ENCODE measurements at regions not wholly inside any gene's neighbourhood (a gene's known extent, or its start where the extent isn't known, plus 50 kb on each side); places are given as distances from the start of the nearest gene placed in this dataset.
A peak's percentile ranks its signal among the peaks of the same experiment; 100 is the strongest.

- TF ChIP-seq CTCF (IDR thresholded peaks at IDR 0.05) (no peak), POLR2A (IDR thresholded peaks at IDR 0.05) (no peak), POLR2AphosphoS5 (IDR thresholded peaks at IDR 0.05) (no peak), EP300 (IDR thresholded peaks at IDR 0.05; ENCODE audit: low read depth) (no peak)
- Histone ChIP-seq H3K4me1 (no peaks in the 10 kb centered on the region), H3K27me3 (no peaks in the 10 kb centered on the region), H3K9me3 (no peaks in the 10 kb centered on the region), H3K27ac (no peak overlapping the region), H3K4me3 (no peak overlapping the region), H3K36me3 (no peaks in the 10 kb centered on the region)
- WGBS, 2 donors (ENCODE audit: low coverage in 1 of 2) = 85 to 86% methylated on average over 2 of the region's 2 CpGs
- in situ Hi-C loops (cut with MboI; ENCODE audit: low pct_ligation_motif_present in 1 of 4, low pct_unique_long_range_greater_than_20kb in 1 of 4, low sequenced_read_pairs in 3 of 4) (no loop called here), intact Hi-C loops (cut with DNase I; ENCODE audit: low total_unique reads) (no loop called here)
- no peak for DNase-seq
These were observed 950.3 kb downstream of the SORCS1 start for GRCh38 chr10:106214243-106214642.

GRCh38 chr10:106213493-106213892 lies 951.0 kb downstream of the SORCS1 start:
- 33 to 68% methylated on average over 1 of the region's 1 CpG for WGBS, 2 donors (ENCODE audit: low coverage in 1 of 2)
- in situ Hi-C loops (cut with MboI; ENCODE audit: low pct_ligation_motif_present in 1 of 4, low pct_unique_long_range_greater_than_20kb in 1 of 4, low sequenced_read_pairs in 3 of 4) = no loop called here

DNA sequence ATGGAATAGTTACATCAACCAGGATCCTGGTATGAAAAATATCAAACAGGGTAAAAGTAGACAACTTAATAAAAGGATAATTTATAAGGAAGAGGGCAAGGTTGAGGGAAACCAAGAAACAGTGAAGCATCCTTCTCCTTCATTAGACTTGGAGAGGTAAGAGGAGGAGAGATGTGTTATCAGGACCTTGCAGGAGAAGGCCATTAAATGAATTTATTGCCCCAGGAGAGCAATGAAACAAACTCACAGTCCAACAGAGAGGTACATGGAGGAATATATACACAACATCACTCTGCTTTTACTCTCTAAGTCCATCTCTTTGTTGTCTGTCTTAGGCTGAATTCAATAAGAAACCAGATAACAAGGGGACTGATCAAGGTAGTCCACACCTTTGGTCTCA lies 966.2 kb downstream of the SORCS1 start:
- no peaks in the 10 kb centered on the region for H3K36me3 ChIP-seq
- DNase-seq = no peak
- no peaks in the 10 kb centered on the region for H3K27me3 ChIP-seq
- H3K9me3 ChIP-seq = no peaks in the 10 kb centered on the region
- no peak overlapping the region for H3K4me3 ChIP-seq
- in situ Hi-C loops (cut with MboI; ENCODE audit: low pct_ligation_motif_present in 1 of 4, low pct_unique_long_range_greater_than_20kb in 1 of 4, low sequenced_read_pairs in 3 of 4) (no loop called here), intact Hi-C loops (cut with DNase I; ENCODE audit: low total_unique reads) (no loop called here)
- no peak overlapping the region for H3K27ac ChIP-seq
- H3K4me1 ChIP-seq = no peaks in the 10 kb centered on the region
- TF ChIP-seq CTCF (IDR thresholded peaks at IDR 0.05) = no peak
- TF ChIP-seq POLR2A (IDR thresholded peaks at IDR 0.05) = no peak
- TF ChIP-seq EP300 (IDR thresholded peaks at IDR 0.05; ENCODE audit: low read depth) = no peak
- TF ChIP-seq POLR2AphosphoS5 (IDR thresholded peaks at IDR 0.05) = no peak

More at GRCh38 chr10:106213493-106213892, 951.0 kb downstream of the SORCS1 start:
- Histone ChIP-seq H3K4me3 (no peak overlapping the region), H3K27ac (no peak overlapping the region), H3K9me3 (no peaks in the 10 kb centered on the region), H3K27me3 (no peaks in the 10 kb centered on the region), H3K4me1 (no peaks in the 10 kb centered on the region), H3K36me3 (no peaks in the 10 kb centered on the region)
- DNase-seq = no peak
- TF ChIP-seq POLR2A (IDR thresholded peaks at IDR 0.05) (no peak), POLR2AphosphoS5 (IDR thresholded peaks at IDR 0.05) (no peak), CTCF (IDR thresholded peaks at IDR 0.05) (no peak), EP300 (IDR thresholded peaks at IDR 0.05; ENCODE audit: low read depth) (no peak)
- intact Hi-C loops (cut with DNase I; ENCODE audit: low total_unique reads) = no loop called here

GRCh38 chr10:106189292-106189691 lies 975.2 kb downstream of the SORCS1 start:
- H3K27ac ChIP-seq = no peak overlapping the region
- H3K4me3 ChIP-seq = no peak overlapping the region
- no peaks in the 10 kb centered on the region for H3K4me1 ChIP-seq
- TF ChIP-seq POLR2A (IDR thresholded peaks at IDR 0.05) = no peak
- no peak for TF ChIP-seq EP300 (IDR thresholded peaks at IDR 0.05; ENCODE audit: low read depth)
- TF ChIP-seq CTCF (IDR thresholded peaks at IDR 0.05) = peak in 3 of 5 experiments; percentile 4 to 25 (median 13)
- no peak for TF ChIP-seq POLR2AphosphoS5 (IDR thresholded peaks at IDR 0.05)
- 33 to 36% methylated on average over 2 of the region's 2 CpGs for WGBS, 2 donors (ENCODE audit: low coverage in 1 of 2)
- intact Hi-C loops (cut with DNase I; ENCODE audit: low total_unique reads) = no loop called here
- no peaks in the 10 kb centered on the region for H3K27me3 ChIP-seq
- H3K36me3 ChIP-seq = no peaks in the 10 kb centered on the region
- in situ Hi-C loops (cut with MboI; ENCODE audit: low pct_ligation_motif_present in 1 of 4, low pct_unique_long_range_greater_than_20kb in 1 of 4, low sequenced_read_pairs in 3 of 4) = no loop called here
- no peak for DNase-seq
- H3K9me3 ChIP-seq = no peaks in the 10 kb centered on the region
